ENCODE measurements at regions not wholly inside any gene's neighbourhood (a gene's known extent, or its start where the extent isn't known, plus 50 kb on each side); places are given as distances from the start of the nearest gene placed in this dataset.

DNA sequence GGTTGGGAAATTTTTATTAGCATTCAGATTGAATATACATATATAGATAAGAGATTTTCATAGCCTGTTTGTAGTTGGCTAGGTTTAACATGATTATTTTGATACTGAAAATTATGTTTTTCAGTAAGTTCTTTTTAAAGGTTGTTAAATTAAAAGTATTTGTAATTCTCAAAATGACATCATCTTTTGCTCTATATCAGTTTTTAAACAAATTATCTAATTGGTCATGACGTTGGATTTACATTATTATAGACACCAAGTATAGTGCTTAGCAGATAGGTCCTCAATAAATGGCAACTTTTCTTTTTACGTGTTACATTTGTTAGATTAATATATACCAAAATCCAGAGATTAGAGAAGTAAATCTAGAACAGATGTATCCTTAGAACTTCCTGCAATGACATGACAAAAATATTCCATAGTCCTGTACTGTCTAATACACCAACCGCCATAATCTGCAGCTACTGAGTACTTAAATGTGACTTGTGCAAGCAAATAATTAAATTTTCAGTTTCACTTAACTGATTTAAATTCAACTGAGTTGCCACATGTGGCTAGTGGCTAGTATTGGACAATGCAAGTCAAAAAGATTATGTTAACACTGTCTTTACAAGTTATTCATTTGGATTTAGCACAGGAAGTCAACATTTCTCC, 1613.1 kb upstream of the TENM3 start:
- no TSS peak for BruUV-seq (replicated peaks)
- H3K4me1 ChIP-seq (ENCODE audit: insufficient read depth, low read length, poor library complexity, severe bottlenecking) = peaks cover 28% of the 10 kb centered on the region
- peak; percentile 82 for DNase-seq (ENCODE audit: low spot score)
- H3K27ac ChIP-seq (ENCODE audit: low read depth, low read length, poor library complexity, severe bottlenecking) = peak overlapping the region; percentile 66
- no peaks in the 10 kb centered on the region for H3K27me3 ChIP-seq (replicated peaks; ENCODE audit: insufficient read depth, low read depth, low read length, poor library complexity)
- H3K36me3 ChIP-seq (ENCODE audit: insufficient read depth, low read length, poor library complexity, severe bottlenecking) = no peaks in the 10 kb centered on the region
- no peak overlapping the region for H3K4me3 ChIP-seq (ENCODE audit: low read depth, low read length, poor library complexity, severe bottlenecking)
- no peak for TF ChIP-seq EZH2 (IDR thresholded peaks at IDR 0.05; ENCODE audit: borderline replicate concordance, low read depth, low read length, poor library complexity, severe bottlenecking)
- TF ChIP-seq, protein P1, sequence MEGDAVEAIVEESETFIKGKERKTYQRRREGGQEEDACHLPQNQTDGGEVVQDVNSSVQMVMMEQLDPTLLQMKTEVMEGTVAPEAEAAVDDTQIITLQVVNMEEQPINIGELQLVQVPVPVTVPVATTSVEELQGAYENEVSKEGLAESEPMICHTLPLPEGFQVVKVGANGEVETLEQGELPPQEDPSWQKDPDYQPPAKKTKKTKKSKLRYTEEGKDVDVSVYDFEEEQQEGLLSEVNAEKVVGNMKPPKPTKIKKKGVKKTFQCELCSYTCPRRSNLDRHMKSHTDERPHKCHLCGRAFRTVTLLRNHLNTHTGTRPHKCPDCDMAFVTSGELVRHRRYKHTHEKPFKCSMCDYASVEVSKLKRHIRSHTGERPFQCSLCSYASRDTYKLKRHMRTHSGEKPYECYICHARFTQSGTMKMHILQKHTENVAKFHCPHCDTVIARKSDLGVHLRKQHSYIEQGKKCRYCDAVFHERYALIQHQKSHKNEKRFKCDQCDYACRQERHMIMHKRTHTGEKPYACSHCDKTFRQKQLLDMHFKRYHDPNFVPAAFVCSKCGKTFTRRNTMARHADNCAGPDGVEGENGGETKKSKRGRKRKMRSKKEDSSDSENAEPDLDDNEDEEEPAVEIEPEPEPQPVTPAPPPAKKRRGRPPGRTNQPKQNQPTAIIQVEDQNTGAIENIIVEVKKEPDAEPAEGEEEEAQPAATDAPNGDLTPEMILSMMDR (conservative IDR thresholded peaks at IDR 0.05; ENCODE audit: low read depth, low read length) = no peak
- ChIA-PET CTCF (interaction anchor here (0.6 kb wide), 1 partner anchor 14 kb away, joined by 3 read pairs; no protein-coding TSS in a partner anchor), POLR2A (ENCODE audit: low non-redundant PET) (no interaction called here)
- intact Hi-C loops (cut with micrococcal nuclease; ENCODE audit: unreplicated experiment) = loop anchor here (2.0 kb wide), 1 partner anchor 65 kb away; no protein-coding TSS in a partner anchor
- H3K9me3 ChIP-seq (ENCODE audit: low read depth, low read length, poor library complexity, severe bottlenecking) = no peaks in the 10 kb centered on the region

DNA sequence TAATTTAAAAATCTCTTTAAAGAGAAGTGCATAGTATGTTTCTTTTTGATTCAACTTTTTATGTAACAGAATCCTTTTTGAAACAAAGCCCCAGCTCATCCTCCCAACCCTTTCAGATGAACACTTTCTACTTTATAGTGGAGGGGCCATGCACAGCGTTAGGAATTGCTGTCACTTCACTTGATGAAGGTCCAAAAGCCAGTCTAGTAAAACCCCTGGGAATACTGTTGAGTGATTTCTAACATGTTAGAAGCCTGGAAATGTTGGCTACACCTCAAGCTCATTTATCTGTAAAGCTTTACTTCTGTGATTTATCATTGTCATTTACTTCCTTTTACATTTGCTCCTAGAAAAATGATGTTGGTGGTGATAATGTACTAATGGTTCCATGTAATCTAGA, 1608.9 kb upstream of the TENM3 start:
- Histone ChIP-seq H3K27me3 (replicated peaks; ENCODE audit: insufficient read depth, low read depth, low read length, poor library complexity) (no peaks in the 10 kb centered on the region), H3K4me1 (ENCODE audit: insufficient read depth, low read length, poor library complexity, severe bottlenecking) (peaks cover 58% of the 10 kb centered on the region), H3K9me3 (ENCODE audit: low read depth, low read length, poor library complexity, severe bottlenecking) (no peaks in the 10 kb centered on the region), H3K4me3 (ENCODE audit: low read depth, low read length, poor library complexity, severe bottlenecking) (no peak overlapping the region), H3K36me3 (ENCODE audit: insufficient read depth, low read length, poor library complexity, severe bottlenecking) (no peaks in the 10 kb centered on the region), H3K27ac (ENCODE audit: low read depth, low read length, poor library complexity, severe bottlenecking) (no peak overlapping the region)
- intact Hi-C loops (cut with micrococcal nuclease; ENCODE audit: unreplicated experiment) = no loop called here
- TF ChIP-seq, protein P1 (conservative IDR thresholded peaks at IDR 0.05; ENCODE audit: low read depth, low read length) = no peak
- no peak for TF ChIP-seq EZH2 (IDR thresholded peaks at IDR 0.05; ENCODE audit: borderline replicate concordance, low read depth, low read length, poor library complexity, severe bottlenecking)
- ChIA-PET POLR2A (ENCODE audit: low non-redundant PET) (no interaction called here), CTCF (no interaction called here)
- no peak for DNase-seq (ENCODE audit: low spot score)
- BruUV-seq (replicated peaks) = no TSS peak

DNA sequence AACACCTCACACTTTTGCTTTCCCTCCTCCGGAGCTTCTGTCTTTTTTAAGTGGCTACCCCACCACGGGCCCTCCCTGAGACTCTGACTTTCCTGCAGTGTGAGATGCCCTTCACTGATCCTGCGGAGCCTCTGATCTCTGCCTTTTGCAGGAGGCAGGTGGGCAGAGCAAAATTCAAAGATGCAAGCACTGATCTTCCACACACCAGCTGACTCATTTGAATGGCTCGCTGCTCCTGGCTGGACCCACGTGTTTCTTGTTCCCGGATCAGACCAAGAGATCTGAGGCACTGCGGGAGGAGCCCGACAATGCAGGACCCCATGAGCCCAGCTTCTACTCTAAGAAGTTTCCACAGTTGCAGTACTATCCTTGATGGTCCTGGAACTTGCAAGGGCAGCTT, 1607.9 kb upstream of the TENM3 start:
- BruUV-seq (replicated peaks) = no TSS peak
- H3K27ac ChIP-seq (ENCODE audit: low read depth, low read length, poor library complexity, severe bottlenecking) = peak overlapping the region; percentile 21
- intact Hi-C loops (cut with micrococcal nuclease; ENCODE audit: unreplicated experiment) = no loop called here
- DNase-seq (ENCODE audit: low spot score) = no peak
- H3K27me3 ChIP-seq (replicated peaks; ENCODE audit: insufficient read depth, low read depth, low read length, poor library complexity) = no peaks in the 10 kb centered on the region
- no peaks in the 10 kb centered on the region for H3K9me3 ChIP-seq (ENCODE audit: low read depth, low read length, poor library complexity, severe bottlenecking)
- H3K4me3 ChIP-seq (ENCODE audit: low read depth, low read length, poor library complexity, severe bottlenecking) = no peak overlapping the region
- peaks cover 53% of the 10 kb centered on the region for H3K4me1 ChIP-seq (ENCODE audit: insufficient read depth, low read length, poor library complexity, severe bottlenecking)
- TF ChIP-seq, protein P1 (conservative IDR thresholded peaks at IDR 0.05; ENCODE audit: low read depth, low read length) = no peak
- no peak for TF ChIP-seq EZH2 (IDR thresholded peaks at IDR 0.05; ENCODE audit: borderline replicate concordance, low read depth, low read length, poor library complexity, severe bottlenecking)
- no peaks in the 10 kb centered on the region for H3K36me3 ChIP-seq (ENCODE audit: insufficient read depth, low read length, poor library complexity, severe bottlenecking)
- POLR2A ChIA-PET (ENCODE audit: low non-redundant PET) = no interaction called here
- CTCF ChIA-PET = no interaction called here
